DOHH2 (cell line): ENCODE measurements at regions not wholly inside any gene's neighbourhood (a gene's known extent, or its start where the extent isn't known, plus 50 kb on each side); places are given as distances from the start of the nearest gene placed in this dataset.

ENCODE experiments used
- H3F3A ChIP-seq: fragments of 200-600 bp; sonication (generic), shearing (Covaris generic); 2 replicates; pipeline ENCODE4 v1.6.0; 2016; ENCODE audit warnings: antibody characterized with exemption, mild to moderate bottlenecking; ENCODE audit not compliant: control insufficient read depth, insufficient read depth
- H3K27ac ChIP-seq: fragments of 200-600 bp; sonication (generic); 2 replicates; pipeline ENCODE4 v1.5.1; 2014; ENCODE audit warnings: low read depth, mild to moderate bottlenecking, low read length, moderate library complexity
- H3K27me3 ChIP-seq: fragments of 200-600 bp; sonication (generic); 2 replicates; pipeline ENCODE4 v1.6.1; 2014; ENCODE audit warnings: mild to moderate bottlenecking, low read length, mixed read lengths; ENCODE audit not compliant: control insufficient read depth
- H3K36me3 ChIP-seq: fragments of 200-600 bp; sonication (generic); 2 replicates; pipeline ENCODE4 v1.6.1; 2014; ENCODE audit warnings: mild to moderate bottlenecking, low read length, moderate library complexity, mixed read lengths; ENCODE audit not compliant: control insufficient read depth
- H3K4me1 ChIP-seq: fragments of 200-600 bp; sonication (generic); 2 replicates; pipeline ENCODE4 v1.6.1; 2014; ENCODE audit warnings: mild to moderate bottlenecking, low read length, mixed read lengths; ENCODE audit not compliant: control insufficient read depth
- H3K4me2 ChIP-seq: fragments of 200-600 bp; sonication (generic); 2 replicates; pipeline ENCODE4 v1.6.0; 2014; ENCODE audit warnings: mild to moderate bottlenecking, low read length, moderate library complexity
- H3K4me3 ChIP-seq: fragments of 200-600 bp; sonication (generic); 2 replicates; pipeline ENCODE4 v1.5.1; 2014; ENCODE audit warnings: mild to moderate bottlenecking, low read length, mixed read lengths
- H3K79me2 ChIP-seq: fragments of 200-600 bp; sonication (generic); 2 replicates; pipeline ENCODE4 v1.6.1; 2014; ENCODE audit warnings: mild to moderate bottlenecking, low read length, mixed read lengths; ENCODE audit not compliant: control insufficient read depth
- H3K9me2 ChIP-seq: fragments of 200-600 bp; sonication (generic); replicated peaks from 2 replicates; pipeline ENCODE4 v1.6.1; 2014; ENCODE audit warnings: mild to moderate bottlenecking, low read length, mixed read lengths; ENCODE audit not compliant: control insufficient read depth
- H3K9me3 ChIP-seq: fragments of 200-600 bp; sonication (generic); 2 replicates; pipeline ENCODE4 v1.6.1; 2014; ENCODE audit warnings: antibody characterized with exemption, low read length, mixed read lengths; ENCODE audit not compliant: control insufficient read depth, insufficient read depth
- H4K20me1 ChIP-seq: fragments of 200-600 bp; sonication (generic); 2 replicates; pipeline ENCODE4 v1.6.0; 2014; ENCODE audit warnings: low read depth, mild to moderate bottlenecking, antibody characterized with exemption, low read length, moderate library complexity; ENCODE audit not compliant: control insufficient read depth, insufficient read depth
- CTCF ChIP-seq: fragments of 200-600 bp; sonication (generic); IDR thresholded peaks from one replicate; pipeline ENCODE4 v1.5.1; 2014; ENCODE audit warnings: antibody characterized with exemption, mild to moderate bottlenecking, low read depth, low read length; ENCODE audit not compliant: poor library complexity, severe bottlenecking
- EZH2phosphoT487 ChIP-seq: fragments of 200-600 bp; sonication (generic); IDR thresholded peaks from 2 replicates; pipeline ENCODE4 v1.6.1; 2017; ENCODE audit warnings: borderline replicate concordance, mild to moderate bottlenecking, antibody characterized with exemption, low read length, moderate library complexity, mixed read lengths

DNA sequence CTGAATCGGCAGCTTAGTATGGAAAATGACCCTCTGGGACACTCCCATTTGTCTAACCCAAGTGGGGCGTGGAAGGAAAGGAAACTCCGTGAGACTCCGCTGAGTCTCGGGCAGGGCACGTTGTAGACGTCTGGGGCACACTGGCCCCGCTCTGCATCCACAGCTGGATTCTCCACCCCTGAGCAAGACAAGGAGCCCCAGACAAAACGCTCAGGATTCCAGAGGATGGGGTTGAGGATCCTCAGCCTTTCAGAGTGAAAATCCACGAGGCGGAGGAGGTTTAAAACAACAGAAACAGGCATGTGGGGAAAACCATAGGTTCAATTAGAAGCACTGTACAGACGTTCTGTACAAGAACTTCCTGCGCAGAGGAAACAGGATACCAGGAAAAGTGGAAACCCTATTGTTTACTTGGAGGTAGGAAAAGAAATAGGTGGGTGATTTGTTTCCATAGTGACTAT is 124.9 kb upstream of the ZNF236 start:
- Histone ChIP-seq H3K9me2 (no peaks in the 10 kb centered on the region), H3K4me1 (no peaks in the 10 kb centered on the region), H3K79me2 (no peaks in the 10 kb centered on the region), H3K27ac (no peak overlapping the region), H3K9me3 (no peaks in the 10 kb centered on the region), H3F3A (no peaks in the 10 kb centered on the region), H3K4me2 (no peak overlapping the region), H4K20me1 (no peaks in the 10 kb centered on the region), H3K4me3 (no peak overlapping the region), H3K36me3 (no peaks in the 10 kb centered on the region), H3K27me3 (peaks cover 10% of the 10 kb centered on the region)
- no peak for TF ChIP-seq CTCF
- TF ChIP-seq EZH2phosphoT487, result no peak

- no peak overlapping the region for H3K27ac ChIP-seq
Observed at GRCh38 chr18:76691800-76692199, 130.6 kb upstream of the ZNF236 start.

DNA sequence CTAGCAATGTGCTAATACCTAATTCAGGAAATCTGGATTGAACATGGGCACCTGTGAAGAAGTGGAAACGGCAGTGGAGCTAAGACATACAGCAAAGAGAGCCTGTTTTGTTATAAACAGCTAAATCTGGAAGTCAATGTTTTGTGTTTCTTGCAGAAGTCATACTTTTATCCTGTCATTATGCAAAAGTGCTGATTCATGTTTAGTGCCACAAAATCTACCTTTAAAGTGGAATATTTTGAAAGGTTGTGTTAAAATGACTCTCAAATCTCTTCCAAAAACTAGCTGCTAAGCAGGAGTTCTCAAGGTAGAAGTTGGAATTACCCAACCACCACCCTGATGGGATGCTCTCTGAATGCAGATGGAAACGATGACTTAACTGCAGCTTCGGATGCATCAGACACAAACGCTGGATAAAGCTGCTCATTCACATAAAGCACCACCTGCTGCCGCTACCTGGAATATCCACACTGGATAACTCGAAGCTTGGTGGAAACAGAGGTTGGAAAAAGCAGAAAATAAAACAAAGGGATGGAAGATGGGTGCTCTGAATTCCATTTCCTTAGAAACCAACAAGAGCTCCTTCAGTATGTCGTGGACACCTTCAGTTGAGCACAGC is 132.6 kb upstream of the ZNF236 start:
- no peak overlapping the region for H3K27ac ChIP-seq
- H3K27me3 ChIP-seq, result 0 out of 2 replicates have a peak, but pooled peaks cover 5% of the 10 kb centered on the region

More at GRCh38 chr18:76691800-76692199, 130.6 kb upstream of the ZNF236 start:
- Histone ChIP-seq H3K4me1 (no peaks in the 10 kb centered on the region), H3K9me2 (no peaks in the 10 kb centered on the region), H3K9me3 (no peaks in the 10 kb centered on the region), H3K79me2 (no peaks in the 10 kb centered on the region), H4K20me1 (no peaks in the 10 kb centered on the region), H3K36me3 (no peaks in the 10 kb centered on the region), H3K4me3 (no peak overlapping the region), H3K27me3 (0 out of 2 replicates have a peak, but pooled peaks cover 5% of the 10 kb centered on the region), H3K4me2 (no peak overlapping the region), H3F3A (no peaks in the 10 kb centered on the region)
- TF ChIP-seq CTCF (no peak), EZH2phosphoT487 (no peak)

More for the DNA sequence above, 132.6 kb upstream of the ZNF236 start:
- H4K20me1 ChIP-seq, result no peaks in the 10 kb centered on the region
- TF ChIP-seq EZH2phosphoT487 (no peak), CTCF (no peak)
- H3K4me3 ChIP-seq, result no peak overlapping the region
- H3K4me1 ChIP-seq, result no peaks in the 10 kb centered on the region
- H3K9me2 ChIP-seq, result no peaks in the 10 kb centered on the region
- H3K9me3 ChIP-seq, result no peaks in the 10 kb centered on the region
- H3F3A ChIP-seq, result no peaks in the 10 kb centered on the region
- H3K36me3 ChIP-seq, result no peaks in the 10 kb centered on the region
- H3K4me2 ChIP-seq, result no peak overlapping the region
- no peaks in the 10 kb centered on the region for H3K79me2 ChIP-seq
